ENCODE measurements at regions not wholly inside any gene's neighbourhood (a gene's known extent, or its start where the extent isn't known, plus 50 kb on each side); places are given as distances from the start of the nearest gene placed in this dataset.

DNA sequence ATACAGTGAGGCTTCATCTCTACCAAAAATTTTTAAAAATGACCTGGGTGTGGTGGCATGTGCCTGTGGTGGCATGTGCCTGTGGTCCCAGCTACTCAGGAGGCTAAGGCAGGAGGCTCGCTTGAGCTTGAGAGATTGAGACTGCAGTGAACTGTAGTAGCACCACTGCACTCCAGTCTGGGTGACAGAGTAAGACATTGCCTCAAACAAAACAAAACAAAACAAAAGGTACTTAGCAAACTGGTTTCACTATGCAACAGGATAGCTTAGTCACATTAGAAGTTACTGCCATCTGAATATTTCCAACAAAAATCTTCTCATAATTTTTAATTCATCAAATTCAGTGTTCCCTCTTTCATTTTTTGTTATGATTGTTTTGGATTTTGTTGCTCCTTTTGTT is 137.9 kb downstream of the QRSL1 start (continued):
- TF ChIP-seq ZBTB40 (IDR thresholded peaks at IDR 0.05; ENCODE audit: borderline replicate concordance), result no peak
- TF ChIP-seq ZNF687 (IDR thresholded peaks at IDR 0.05), result no peak
- TF ChIP-seq SUZ12 (IDR thresholded peaks at IDR 0.05; ENCODE audit: unreplicated experiment), result no peak
- no peak for TF ChIP-seq ZNF622 (IDR thresholded peaks at IDR 0.05)
- no peak for TF ChIP-seq IRF3 (IDR thresholded peaks at IDR 0.05)
